NCI-H146 (cell line): ENCODE measurements at regions not wholly inside any gene's neighbourhood (a gene's known extent, or its start where the extent isn't known, plus 50 kb on each side); places are given as distances from the start of the nearest gene placed in this dataset.
"Not testable (repeated sequence)": the region's sequence is repeated elsewhere in the genome, so short reads cannot be mapped to it uniquely, and the experiment has no call there.

Experiments used
- DNase-seq: peaks from one replicate; lab custom pipeline; 2025; lab: John Stamatoyannopoulos, UW

- DNase-seq = no peak
These were observed 133.2 kb upstream of the DDHD1 start for GRCh38 chr14:53286301-53286700.

GRCh38 chr14:53285821-53286220, 132.7 kb upstream of the DDHD1 start:
- no peak for DNase-seq

- no peak for DNase-seq
These were observed 131.9 kb upstream of the DDHD1 start for GRCh38 chr14:53285064-53285463.

GRCh38 chr14:53278602-53279506, 125.7 kb upstream of the DDHD1 start:
- DNase-seq = no peak

- DNase-seq = no peak
These were observed 120.5 kb upstream of the DDHD1 start for GRCh38 chr14:53273671-53274072.

GRCh38 chr14:53265025-53265424, 111.9 kb upstream of the DDHD1 start:
- DNase-seq = no peak

GRCh38 chr14:53260928-53261327, 107.8 kb upstream of the DDHD1 start:
- no peak for DNase-seq

GRCh38 chr14:53260286-53260685, 107.2 kb upstream of the DDHD1 start:
- no peak for DNase-seq

- no peak for DNase-seq
These were observed 99.0 kb upstream of the DDHD1 start for GRCh38 chr14:53252141-53252540.

GRCh38 chr14:53249059-53249458, 95.9 kb upstream of the DDHD1 start:
- DNase-seq = no peak

GRCh38 chr14:53247596-53248370, 94.7 kb upstream of the DDHD1 start:
- no peak for DNase-seq

GRCh38 chr14:53242898-53243297, 89.8 kb upstream of the DDHD1 start:
- DNase-seq = not testable (repeated sequence)

GRCh38 chr14:53237488-53237887, 84.4 kb upstream of the DDHD1 start:
- no peak for DNase-seq

GRCh38 chr14:53236708-53237107, 83.6 kb upstream of the DDHD1 start:
- DNase-seq = no peak

GRCh38 chr14:53231171-53231570, 78.0 kb upstream of the DDHD1 start:
- no peak for DNase-seq

- no peak for DNase-seq
These were observed 75.8 kb upstream of the DDHD1 start for GRCh38 chr14:53228966-53229365.

GRCh38 chr14:53227154-53227718, 74.1 kb upstream of the DDHD1 start:
- no peak for DNase-seq

- DNase-seq = no peak
These were observed 73.4 kb upstream of the DDHD1 start for GRCh38 chr14:53226553-53226952.

GRCh38 chr14:53220914-53221313, 67.8 kb upstream of the DDHD1 start:
- no peak for DNase-seq

- no peak for DNase-seq
These were observed 65.0 kb upstream of the DDHD1 start for GRCh38 chr14:53218161-53218560.

GRCh38 chr14:53217316-53217994, 64.3 kb upstream of the DDHD1 start:
- DNase-seq = peak; percentile 75

GRCh38 chr14:53216955-53217315, 63.8 kb upstream of the DDHD1 start:
- DNase-seq = not testable (repeated sequence)
